A204.1 (cell line): ENCODE measurements at regions not wholly inside any gene's neighbourhood (a gene's known extent, or its start where the extent isn't known, plus 50 kb on each side); places are given as distances from the start of the nearest gene placed in this dataset.
"Not testable (repeated sequence)": the region's sequence is repeated elsewhere in the genome, so short reads cannot be mapped to it uniquely, and the experiment has no call there.

ENCODE experiments used
- FAIRE-seq: peaks from 2 replicates; lab custom pipeline; 2012; peaks lifted over from hg19 to GRCh38; lab: Jason Lieb, UNC

- FAIRE-seq, result no peak
Observed at GRCh38 chrX:144494074-144494473, 610.2 kb downstream of the UBE2NL start.

GRCh38 chrX:144531877-144532276 is 648.0 kb downstream of the UBE2NL start:
- no peak for FAIRE-seq

- FAIRE-seq, result no peak
Observed at GRCh38 chrX:144566592-144566991, 680.7 kb upstream of the SPANXN1 start.

- FAIRE-seq, result no peak
Observed at GRCh38 chrX:144586756-144587155, 660.5 kb upstream of the SPANXN1 start.

- FAIRE-seq, result no peak
Observed at GRCh38 chrX:144592036-144592435, 655.3 kb upstream of the SPANXN1 start.

- no peak for FAIRE-seq
Observed at GRCh38 chrX:144601010-144601409, 646.3 kb upstream of the SPANXN1 start.

GRCh38 chrX:144612076-144612475 is 635.2 kb upstream of the SPANXN1 start:
- no peak for FAIRE-seq

- no peak for FAIRE-seq
Observed at GRCh38 chrX:144616317-144616716, 631.0 kb upstream of the SPANXN1 start.

- FAIRE-seq, result no peak
Observed at GRCh38 chrX:144627947-144628346, 619.4 kb upstream of the SPANXN1 start.

- not testable (repeated sequence) for FAIRE-seq
Observed at GRCh38 chrX:144634451-144634850, 612.9 kb upstream of the SPANXN1 start.

- FAIRE-seq, result no peak
Observed at GRCh38 chrX:144637731-144638130, 609.6 kb upstream of the SPANXN1 start.

- no peak for FAIRE-seq
Observed at GRCh38 chrX:144648788-144649187, 598.5 kb upstream of the SPANXN1 start.

- no peak for FAIRE-seq
Observed at GRCh38 chrX:144681501-144681900, 565.8 kb upstream of the SPANXN1 start.

GRCh38 chrX:144683247-144683646 is 564.1 kb upstream of the SPANXN1 start:
- FAIRE-seq, result no peak

- no peak for FAIRE-seq
Observed at GRCh38 chrX:144709841-144710240, 537.5 kb upstream of the SPANXN1 start.

GRCh38 chrX:144715337-144715736 is 532.0 kb upstream of the SPANXN1 start:
- no peak for FAIRE-seq

- no peak for FAIRE-seq
Observed at GRCh38 chrX:144716187-144716586, 531.1 kb upstream of the SPANXN1 start.

- no peak for FAIRE-seq
Observed at GRCh38 chrX:144717682-144718081, 529.6 kb upstream of the SPANXN1 start.

- FAIRE-seq, result no peak
Observed at GRCh38 chrX:144722307-144722706, 525.0 kb upstream of the SPANXN1 start.

GRCh38 chrX:144730471-144730870 is 516.8 kb upstream of the SPANXN1 start:
- no peak for FAIRE-seq

- FAIRE-seq, result no peak
Observed at GRCh38 chrX:144732588-144732987, 514.7 kb upstream of the SPANXN1 start.

- no peak for FAIRE-seq
Observed at GRCh38 chrX:144738246-144738645, 509.1 kb upstream of the SPANXN1 start.

- no peak for FAIRE-seq
Observed at GRCh38 chrX:144768540-144768939, 478.8 kb upstream of the SPANXN1 start.

GRCh38 chrX:144783528-144783927 is 463.8 kb upstream of the SPANXN1 start:
- FAIRE-seq, result not testable (repeated sequence)

GRCh38 chrX:144790148-144790547 is 457.2 kb upstream of the SPANXN1 start:
- FAIRE-seq, result no peak
